ENCODE measurements at regions not wholly inside any gene's neighbourhood (a gene's known extent, or its start where the extent isn't known, plus 50 kb on each side); places are given as distances from the start of the nearest gene placed in this dataset.

DNA sequence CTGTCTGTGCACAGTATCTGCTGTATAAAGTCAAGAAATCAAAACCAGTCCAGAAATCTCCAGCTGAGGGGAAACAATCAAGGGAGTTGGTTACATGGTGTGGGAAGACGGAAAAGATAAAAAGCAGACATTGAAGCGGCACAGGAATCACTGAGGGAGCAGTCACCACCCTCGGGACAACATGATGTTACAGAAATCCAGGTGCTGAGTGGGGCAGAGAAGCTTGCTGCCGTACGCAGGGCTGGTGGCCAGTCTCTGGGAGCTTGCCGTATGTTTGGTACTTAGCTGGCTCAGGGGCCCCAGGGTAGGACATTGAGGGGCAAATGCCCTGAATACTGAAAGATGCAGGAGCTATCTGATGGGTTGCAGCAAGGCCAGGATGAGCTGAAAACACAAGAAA is 237.9 kb downstream of the EDEM1 start:
- no peak overlapping the region for H3K27ac ChIP-seq
- no peaks in the 10 kb centered on the region for H3K9me3 ChIP-seq
- intact Hi-C loops (cut with DNase I), result no loop called here
- H3K4me1 ChIP-seq, result peaks cover 0 to 19% (median 0%) of the 10 kb centered on the region in 12 donors
- WGBS, 4 donors, result 56 to 69% (median 62%) methylated on average over 6 of the region's 6 CpGs
- no peak for TF ChIP-seq POLR2A (IDR thresholded peaks at IDR 0.05)
- TF ChIP-seq, protein P1, sequence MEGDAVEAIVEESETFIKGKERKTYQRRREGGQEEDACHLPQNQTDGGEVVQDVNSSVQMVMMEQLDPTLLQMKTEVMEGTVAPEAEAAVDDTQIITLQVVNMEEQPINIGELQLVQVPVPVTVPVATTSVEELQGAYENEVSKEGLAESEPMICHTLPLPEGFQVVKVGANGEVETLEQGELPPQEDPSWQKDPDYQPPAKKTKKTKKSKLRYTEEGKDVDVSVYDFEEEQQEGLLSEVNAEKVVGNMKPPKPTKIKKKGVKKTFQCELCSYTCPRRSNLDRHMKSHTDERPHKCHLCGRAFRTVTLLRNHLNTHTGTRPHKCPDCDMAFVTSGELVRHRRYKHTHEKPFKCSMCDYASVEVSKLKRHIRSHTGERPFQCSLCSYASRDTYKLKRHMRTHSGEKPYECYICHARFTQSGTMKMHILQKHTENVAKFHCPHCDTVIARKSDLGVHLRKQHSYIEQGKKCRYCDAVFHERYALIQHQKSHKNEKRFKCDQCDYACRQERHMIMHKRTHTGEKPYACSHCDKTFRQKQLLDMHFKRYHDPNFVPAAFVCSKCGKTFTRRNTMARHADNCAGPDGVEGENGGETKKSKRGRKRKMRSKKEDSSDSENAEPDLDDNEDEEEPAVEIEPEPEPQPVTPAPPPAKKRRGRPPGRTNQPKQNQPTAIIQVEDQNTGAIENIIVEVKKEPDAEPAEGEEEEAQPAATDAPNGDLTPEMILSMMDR (IDR thresholded peaks at IDR 0.05), result no peak
- no peaks in the 10 kb centered on the region for H3K36me3 ChIP-seq
- H3K4me3 ChIP-seq, result no peak overlapping the region
- H3K27me3 ChIP-seq, result peaks cover 0 to 4% (median 0%) of the 10 kb centered on the region in 9 donors
- no peak for DNase-seq
- no peak for ATAC-seq

DNA sequence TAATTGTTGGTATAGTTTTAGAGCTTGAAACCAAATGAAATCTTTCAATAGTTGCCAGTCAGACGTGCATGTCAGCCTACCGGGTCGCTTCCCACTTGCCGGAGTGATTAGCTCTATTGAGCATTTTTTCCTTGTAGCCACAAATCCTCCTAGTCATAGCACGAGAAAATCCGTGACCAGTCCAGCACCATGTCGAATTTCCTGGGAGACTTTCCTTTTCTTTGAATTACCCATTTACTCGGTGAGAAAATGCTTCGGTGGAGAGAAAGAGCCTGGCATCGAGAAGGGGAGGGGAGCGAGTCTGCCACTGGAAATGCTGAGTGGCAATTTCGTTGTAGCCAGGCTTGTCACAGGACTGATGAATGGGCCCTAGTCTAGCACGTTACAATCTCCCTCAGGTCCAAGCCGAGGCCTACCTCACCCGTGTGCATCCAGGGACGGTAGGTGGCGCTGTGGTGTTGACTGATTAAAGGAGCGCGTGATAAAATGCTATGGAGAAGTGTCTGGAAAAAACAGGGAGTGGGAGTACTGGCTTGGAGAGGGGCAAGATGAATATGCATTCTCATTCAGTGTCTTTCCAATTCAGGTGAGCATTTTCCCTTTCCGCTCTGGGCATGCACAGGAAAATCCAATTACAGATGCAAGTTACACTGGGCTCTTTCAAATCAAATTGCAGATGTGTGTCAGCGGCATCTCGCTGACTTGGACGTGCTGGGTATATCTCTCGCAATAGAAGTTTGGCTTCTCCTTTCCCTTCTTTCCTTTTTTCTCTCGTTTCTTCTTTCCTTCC is 238.8 kb downstream of the EDEM1 start:
- no peak overlapping the region for H3K27ac ChIP-seq
- no peaks in the 10 kb centered on the region for H3K36me3 ChIP-seq
- intact Hi-C loops (cut with DNase I), result no loop called here
- peak in 3 of 4 donors; percentile 68 to 78 (median 72) for ATAC-seq
- H3K4me1 ChIP-seq, result peaks cover 0 to 19% (median 0%) of the 10 kb centered on the region in 12 donors
- 44 to 47% (median 46%) methylated on average over 25 of the region's 25 CpGs for WGBS, 4 donors
- TF ChIP-seq, protein P1 (IDR thresholded peaks at IDR 0.05), result peak; percentile 36 to 74 (median 56)
- no peak for TF ChIP-seq POLR2A (IDR thresholded peaks at IDR 0.05)
- DNase-seq, result peak; percentile 50 to 86 (median 64)
- no peaks in the 10 kb centered on the region for H3K9me3 ChIP-seq
- H3K4me3 ChIP-seq, result no peak overlapping the region
- peaks cover 0 to 4% (median 0%) of the 10 kb centered on the region in 9 donors for H3K27me3 ChIP-seq

DNA sequence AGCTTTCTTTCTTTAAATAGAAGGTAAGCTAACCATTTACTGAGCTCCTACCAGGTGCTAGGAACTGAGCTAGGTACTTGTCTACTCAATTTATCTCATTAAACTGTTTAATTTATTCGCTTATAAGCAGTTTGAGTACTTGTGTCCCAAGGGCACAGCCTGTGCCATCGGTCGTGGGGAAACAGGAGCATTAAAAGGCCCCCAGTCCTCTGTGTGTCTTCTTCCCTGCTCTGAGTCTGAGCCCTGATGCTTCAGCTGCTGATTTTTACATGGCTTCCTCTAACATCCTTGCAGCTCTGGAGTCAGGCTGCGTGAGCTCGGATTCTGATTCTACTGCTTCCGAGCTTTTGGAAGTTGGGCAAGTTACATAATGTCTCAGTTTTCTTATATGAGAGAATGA is 239.5 kb downstream of the EDEM1 start:
- intact Hi-C loops (cut with DNase I), result no loop called here

DNA sequence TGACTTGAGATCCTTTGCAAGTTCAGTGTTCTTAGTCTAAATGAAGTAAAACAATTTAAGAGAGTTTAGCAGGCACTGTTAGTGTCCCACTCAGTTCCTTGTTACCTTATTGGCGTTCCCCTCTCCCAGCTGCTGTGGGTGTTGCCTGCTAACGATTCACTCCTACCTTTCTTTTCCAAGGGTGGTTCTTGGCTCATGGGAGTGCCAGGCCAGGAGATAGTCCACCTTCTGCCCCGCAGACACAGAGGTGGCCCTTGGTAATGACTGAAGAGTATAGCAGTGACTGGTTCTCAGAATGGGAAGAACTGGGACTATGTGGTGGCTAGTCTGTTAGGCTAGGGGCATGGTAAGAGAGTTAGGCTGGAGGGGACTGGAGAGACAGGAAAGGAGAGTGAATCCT is 240.4 kb downstream of the EDEM1 start:
- no peaks in the 10 kb centered on the region for H3K36me3 ChIP-seq
- ATAC-seq (no peak), DNase-seq (no peak)
- no peak overlapping the region for H3K27ac ChIP-seq
- H3K9me3 ChIP-seq, result no peaks in the 10 kb centered on the region
- peaks cover 0 to 14% (median 0%) of the 10 kb centered on the region in 12 donors for H3K4me1 ChIP-seq
- H3K27me3 ChIP-seq, result peaks cover 0 to 4% (median 0%) of the 10 kb centered on the region in 9 donors
- 75 to 87% (median 80%) methylated on average over 3 of the region's 3 CpGs for WGBS, 4 donors
- TF ChIP-seq, protein P1 (IDR thresholded peaks at IDR 0.05), result no peak
- TF ChIP-seq POLR2A (IDR thresholded peaks at IDR 0.05), result no peak
- H3K4me3 ChIP-seq, result no peak overlapping the region
- intact Hi-C loops (cut with DNase I), result no loop called here

More for the DNA sequence above, 239.5 kb downstream of the EDEM1 start:
- H3K27ac ChIP-seq, result no peak overlapping the region
- TF ChIP-seq POLR2A (IDR thresholded peaks at IDR 0.05), result no peak
- TF ChIP-seq, protein P1 (IDR thresholded peaks at IDR 0.05), result no peak
- ATAC-seq, result no peak
- no peaks in the 10 kb centered on the region for H3K9me3 ChIP-seq
- no peaks in the 10 kb centered on the region for H3K36me3 ChIP-seq
- DNase-seq, result no peak
- WGBS, 4 donors, result 86 to 92% (median 90%) methylated on average over 6 of the region's 6 CpGs
- no peak overlapping the region for H3K4me3 ChIP-seq
- H3K27me3 ChIP-seq, result peaks cover 0 to 4% (median 0%) of the 10 kb centered on the region in 9 donors
- H3K4me1 ChIP-seq, result peaks cover 0 to 19% (median 0%) of the 10 kb centered on the region in 12 donors
